ENCODE measurements at regions not wholly inside any gene's neighbourhood (a gene's known extent, or its start where the extent isn't known, plus 50 kb on each side); places are given as distances from the start of the nearest gene placed in this dataset.

DNA sequence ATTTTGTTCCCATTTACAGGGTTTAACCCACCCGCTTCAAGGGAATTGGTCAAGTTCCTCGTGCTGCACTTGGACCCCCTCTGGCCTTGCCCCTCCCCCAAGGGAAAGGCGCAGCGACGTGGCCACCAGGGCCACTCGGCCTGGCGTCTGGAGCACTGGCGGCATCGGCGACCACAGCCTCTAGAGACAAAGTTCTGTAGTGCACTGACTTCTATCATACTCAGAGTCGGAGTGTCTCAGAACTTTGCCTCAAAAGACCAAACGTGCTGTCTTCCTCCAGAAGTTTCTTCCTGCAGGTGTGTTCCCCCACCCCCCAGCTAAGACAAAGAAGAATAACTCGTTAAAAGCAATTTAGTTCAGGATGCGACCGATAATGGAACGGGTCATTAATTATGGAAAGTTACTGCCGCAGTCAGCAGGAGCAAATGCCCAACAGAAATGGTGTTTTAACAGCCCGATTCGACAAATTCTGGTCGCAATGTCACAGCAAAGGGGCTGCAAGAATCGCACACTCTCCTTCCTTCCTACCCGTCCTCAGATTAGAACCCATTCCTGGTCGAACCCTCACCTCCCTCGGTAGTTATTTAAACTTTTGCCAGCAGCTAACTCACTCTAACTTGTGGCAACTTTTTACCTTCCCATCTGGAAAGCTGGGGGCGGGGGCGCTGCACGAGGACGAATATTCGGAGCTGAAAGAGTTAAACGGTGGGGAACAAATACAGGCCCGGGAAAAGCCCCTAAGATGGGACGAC is 202.1 kb upstream of the NFE2L3 start:
- FAIRE-seq (no peak), DNase-seq (ENCODE audit: low read depth, low spot score) (no peak)
- Histone ChIP-seq H4K20me1 (replicated peaks; ENCODE audit: control insufficient read depth, extremely low read depth, insufficient read depth, low read length) (no peaks in the 10 kb centered on the region), H3K9me1 (replicated peaks; ENCODE audit: control insufficient read depth, extremely low read depth, insufficient read depth, low read length) (no peaks in the 10 kb centered on the region), H3K27me3 (ENCODE audit: control insufficient read depth in 2 of 2, insufficient read depth in 2 of 2, low read length in 2 of 2) (peaks cover 36 to 38% of the 10 kb centered on the region in 2 experiments), H3K79me2 (ENCODE audit: control insufficient read depth, insufficient read depth, low read length) (no peaks in the 10 kb centered on the region), H3K4me2 (ENCODE audit: insufficient read depth, low read length) (peak overlapping the region; percentile 41), H3K4me1 (ENCODE audit: control insufficient read depth, extremely low read depth, insufficient read depth, low read length) (peaks cover 6% of the 10 kb centered on the region), H2AFZ (ENCODE audit: low read depth, low read length) (no peak overlapping the region), H3K9me3 (replicated peaks; ENCODE audit: control insufficient read depth, insufficient read depth, low read length) (no peaks in the 10 kb centered on the region), H3K9ac (replicated peaks; ENCODE audit: extremely low read depth, insufficient read depth, low read length) (no peak overlapping the region), H3K27ac (ENCODE audit: insufficient read depth, low read depth, low read length) (no peak overlapping the region), H3K36me3 (ENCODE audit: control insufficient read depth in 2 of 2, extremely low read depth in 1 of 2, insufficient read depth in 2 of 2, low read length in 2 of 2) (no peaks in the 10 kb centered on the region), H3K4me3 (replicated peaks in 1 of 3; ENCODE audit: insufficient read depth in 1 of 3, low read depth in 1 of 3, low read length in 3 of 3) (peak overlapping the region in 1 of 3 experiments; percentile 27)
- BruUV-seq (replicated peaks): no TSS peak
- POLR2A ChIA-PET: no interaction called here
- CTCF ChIA-PET: no interaction called here
- TF ChIP-seq EZH2 (IDR thresholded peaks at IDR 0.05; ENCODE audit: borderline replicate concordance, low read depth, low read length, severe bottlenecking): peak; percentile 94
- TF ChIP-seq MYC (IDR thresholded peaks at IDR 0.05; ENCODE audit: low read depth, low read length): no peak
- dilution Hi-C loops (cut with MboI; ENCODE audit: extremely low pct_ligation_motif_present, low sequenced_read_pairs): no loop called here
- intact Hi-C loops (cut with micrococcal nuclease): loop anchor here (5.0 kb wide), 1 partner anchor 202 kb away; the partner anchor contains the start of gene NFE2L3

DNA sequence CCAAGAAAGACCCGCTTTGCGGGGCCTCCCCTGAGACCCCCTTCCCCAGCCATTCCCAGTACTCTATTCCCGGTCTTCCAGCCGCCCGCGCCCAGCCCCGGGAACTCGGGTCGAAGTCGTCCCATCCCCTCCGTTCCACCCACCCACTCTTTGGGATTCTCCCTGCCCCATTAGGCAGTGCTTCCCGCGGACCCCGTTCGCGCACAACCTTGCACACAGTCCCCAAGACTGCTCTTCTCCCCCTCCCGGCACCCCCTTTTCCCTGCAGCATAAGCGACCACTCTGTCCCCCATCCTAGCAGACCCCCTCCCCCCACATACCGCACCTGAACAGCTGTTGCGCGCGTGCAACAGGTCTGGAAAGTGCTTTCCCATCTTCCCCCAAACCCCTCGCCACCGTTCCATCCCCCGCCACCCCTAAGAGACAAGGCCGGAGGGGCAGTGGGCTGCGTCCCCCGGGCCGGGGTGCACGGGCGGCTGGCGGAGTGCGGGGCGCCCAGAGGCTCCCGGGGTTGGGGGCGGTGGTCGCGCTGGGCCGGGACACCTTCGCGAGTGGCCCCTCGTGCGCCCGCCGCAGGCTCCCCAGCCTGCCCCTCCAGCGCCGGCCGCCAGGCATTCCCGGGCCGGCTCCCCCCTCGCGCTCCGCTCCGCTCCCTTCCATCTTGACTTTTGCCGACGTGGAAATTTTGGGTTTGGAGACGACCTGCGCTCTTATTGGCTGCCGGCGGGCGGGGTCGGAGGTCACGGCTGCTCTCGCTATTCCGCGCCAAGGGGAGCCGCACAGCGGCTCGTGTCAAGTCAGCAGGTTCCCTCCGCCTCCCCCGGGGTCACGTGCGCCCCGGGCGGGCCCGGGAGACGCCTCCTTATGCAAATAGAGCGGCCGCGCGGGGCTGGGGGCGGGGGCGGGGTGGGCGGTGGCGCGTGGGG is 201.2 kb upstream of the NFE2L3 start:
- no peak overlapping the region for H3K27ac ChIP-seq (ENCODE audit: insufficient read depth, low read depth, low read length)
- no peaks in the 10 kb centered on the region for H3K9me3 ChIP-seq (replicated peaks; ENCODE audit: control insufficient read depth, insufficient read depth, low read length)
- peak overlapping the region; percentile 27 for H3K4me2 ChIP-seq (ENCODE audit: insufficient read depth, low read length)
- intact Hi-C loops (cut with micrococcal nuclease) (loop anchor here (5.0 kb wide), 1 partner anchor 202 kb away; the partner anchor contains the start of gene NFE2L3), dilution Hi-C loops (cut with MboI; ENCODE audit: extremely low pct_ligation_motif_present, low sequenced_read_pairs) (no loop called here)
- peaks cover 6% of the 10 kb centered on the region for H3K4me1 ChIP-seq (ENCODE audit: control insufficient read depth, extremely low read depth, insufficient read depth, low read length)
- DNase-seq (ENCODE audit: low read depth, low spot score) (peak; percentile 28), FAIRE-seq (no peak)
- H3K9ac ChIP-seq (replicated peaks; ENCODE audit: extremely low read depth, insufficient read depth, low read length): no peak overlapping the region
- peak overlapping the region in 2 of 3 experiments; percentile 42 to 43 for H3K4me3 ChIP-seq (replicated peaks in 1 of 3; ENCODE audit: insufficient read depth in 1 of 3, low read depth in 1 of 3, low read length in 3 of 3)
- H3K27me3 ChIP-seq (ENCODE audit: control insufficient read depth in 2 of 2, insufficient read depth in 2 of 2, low read length in 2 of 2): peaks cover 33 to 37% of the 10 kb centered on the region in 2 experiments
- peak overlapping the region; percentile 58 for H2AFZ ChIP-seq (ENCODE audit: low read depth, low read length)
- no peaks in the 10 kb centered on the region for H3K9me1 ChIP-seq (replicated peaks; ENCODE audit: control insufficient read depth, extremely low read depth, insufficient read depth, low read length)
- BruUV-seq (replicated peaks): no TSS peak
- TF ChIP-seq POLR2AphosphoS5 (IDR thresholded peaks at IDR 0.05; ENCODE audit: insufficient read depth, low read depth, low read length): no peak
- TF ChIP-seq, protein P1, sequence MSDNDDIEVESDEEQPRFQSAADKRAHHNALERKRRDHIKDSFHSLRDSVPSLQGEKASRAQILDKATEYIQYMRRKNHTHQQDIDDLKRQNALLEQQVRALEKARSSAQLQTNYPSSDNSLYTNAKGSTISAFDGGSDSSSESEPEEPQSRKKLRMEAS (IDR thresholded peaks at IDR 0.05; ENCODE audit: insufficient read depth, insufficient read length): peak; percentile 40
- TF ChIP-seq EZH2 (IDR thresholded peaks at IDR 0.05; ENCODE audit: borderline replicate concordance, low read depth, low read length, severe bottlenecking): peak; percentile 69
- no peak for TF ChIP-seq MYC (IDR thresholded peaks at IDR 0.05; ENCODE audit: low read depth, low read length)
- no peak for TF ChIP-seq POLR2A (IDR thresholded peaks at IDR 0.05; ENCODE audit: low read depth, low read length)
- ChIA-PET POLR2A (no interaction called here), CTCF (interaction anchor here (1.2 kb wide), 1 partner anchor 419 kb away, joined by 3 read pairs; no protein-coding TSS in a partner anchor)
- H3K36me3 ChIP-seq (ENCODE audit: control insufficient read depth in 2 of 2, extremely low read depth in 1 of 2, insufficient read depth in 2 of 2, low read length in 2 of 2): no peaks in the 10 kb centered on the region
- no peaks in the 10 kb centered on the region for H3K79me2 ChIP-seq (ENCODE audit: control insufficient read depth, insufficient read depth, low read length)
- no peaks in the 10 kb centered on the region for H4K20me1 ChIP-seq (replicated peaks; ENCODE audit: control insufficient read depth, extremely low read depth, insufficient read depth, low read length)
